A673 (cell line): ENCODE measurements at regions not wholly inside any gene's neighbourhood (a gene's known extent, or its start where the extent isn't known, plus 50 kb on each side); places are given as distances from the start of the nearest gene placed in this dataset.

Experiments
- BruUV-seq: library from RNA; stranded (reverse); fragments of 400-500 nt; replicated peaks from 2 replicates; lab custom pipeline; 2021; lab: Mats Ljungman, UMichigan
- CTCF ChIA-PET: fragments of 300-600 bp; sonication (Branson Sonifier 250); formaldehyde crosslinking; loops from one replicate; lab custom pipeline; 2022; ENCODE audit warnings: antibody characterized with exemption; lab: Charles Lee
- POLR2A ChIA-PET: fragments of 300-600 bp; sonication (Branson Sonifier 250); formaldehyde crosslinking; loops from one replicate; lab custom pipeline; 2022; ENCODE audit warnings: antibody characterized with exemption; ENCODE audit not compliant: low non-redundant PET; lab: Charles Lee
- DNase-seq: peaks from one replicate; pipeline ENCODE4 v3.0.0-alpha.2; 2015; ENCODE audit warnings: low spot score
- H3K27ac ChIP-seq: fragments of 200-600 bp; sonication (generic); 2 replicates; pipeline ENCODE4 v1.5.1; 2016; ENCODE audit warnings: mixed run types, low read depth, mild to moderate bottlenecking, mixed read lengths, antibody characterized with exemption, low read length; ENCODE audit not compliant: poor library complexity, severe bottlenecking
- H3K27me3 ChIP-seq: fragments of 200-600 bp; sonication (generic); replicated peaks from 2 replicates; pipeline ENCODE4 v1.6.1; 2017; ENCODE audit warnings: mixed run types, low read depth, mild to moderate bottlenecking, mixed read lengths, antibody characterized with exemption, low read length; ENCODE audit not compliant: insufficient read depth, poor library complexity
- H3K36me3 ChIP-seq: fragments of 200-600 bp; sonication (generic); 2 replicates; pipeline ENCODE4 v1.6.1; 2016; ENCODE audit warnings: mixed run types, mild to moderate bottlenecking, mixed read lengths, antibody characterized with exemption, low read length; ENCODE audit not compliant: insufficient read depth, poor library complexity, severe bottlenecking
- H3K4me1 ChIP-seq: fragments of 200-600 bp; sonication (generic); 2 replicates; pipeline ENCODE4 v1.6.1; 2017; ENCODE audit warnings: mixed run types, mild to moderate bottlenecking, mixed read lengths, antibody characterized with exemption, low read length; ENCODE audit not compliant: insufficient read depth, poor library complexity, severe bottlenecking
- H3K4me3 ChIP-seq: fragments of 200-600 bp; sonication (generic); 2 replicates; pipeline ENCODE4 v1.5.1; 2016; ENCODE audit warnings: low read depth, mixed run types, mild to moderate bottlenecking, mixed read lengths, low read length; ENCODE audit not compliant: poor library complexity, severe bottlenecking
- H3K9me3 ChIP-seq: fragments of 200-600 bp; sonication (generic); 2 replicates; pipeline ENCODE4 v1.6.1; 2016; ENCODE audit warnings: mixed run types, low read depth, mild to moderate bottlenecking, mixed read lengths, antibody characterized with exemption, low read length; ENCODE audit not compliant: poor library complexity, severe bottlenecking
- EZH2 ChIP-seq: fragments of 200-600 bp; sonication (generic); IDR thresholded peaks from 2 replicates; pipeline ENCODE4 v1.6.1; 2017; ENCODE audit warnings: borderline replicate concordance, low read depth, mild to moderate bottlenecking, mixed read lengths, antibody characterized with exemption, low read length; ENCODE audit not compliant: poor library complexity, severe bottlenecking
- intact Hi-C: fragments of 100-400 bp; cut with micrococcal nuclease; formaldehyde crosslinking; loops from one replicate; pipeline ENCODE4 v1.10.0; 2022; ENCODE audit not compliant: unreplicated experiment
- TF ChIP-seq, protein P1 (sequence below): fragments of 300-800, 200-600 bp; sonication (generic); conservative IDR thresholded peaks from 2 replicates; pipeline ENCODE4 v1.5.1; 2017; ENCODE audit warnings: low read depth, mild to moderate bottlenecking, antibody characterized with exemption, low read length, moderate library complexity, mixed read lengths

DNA sequence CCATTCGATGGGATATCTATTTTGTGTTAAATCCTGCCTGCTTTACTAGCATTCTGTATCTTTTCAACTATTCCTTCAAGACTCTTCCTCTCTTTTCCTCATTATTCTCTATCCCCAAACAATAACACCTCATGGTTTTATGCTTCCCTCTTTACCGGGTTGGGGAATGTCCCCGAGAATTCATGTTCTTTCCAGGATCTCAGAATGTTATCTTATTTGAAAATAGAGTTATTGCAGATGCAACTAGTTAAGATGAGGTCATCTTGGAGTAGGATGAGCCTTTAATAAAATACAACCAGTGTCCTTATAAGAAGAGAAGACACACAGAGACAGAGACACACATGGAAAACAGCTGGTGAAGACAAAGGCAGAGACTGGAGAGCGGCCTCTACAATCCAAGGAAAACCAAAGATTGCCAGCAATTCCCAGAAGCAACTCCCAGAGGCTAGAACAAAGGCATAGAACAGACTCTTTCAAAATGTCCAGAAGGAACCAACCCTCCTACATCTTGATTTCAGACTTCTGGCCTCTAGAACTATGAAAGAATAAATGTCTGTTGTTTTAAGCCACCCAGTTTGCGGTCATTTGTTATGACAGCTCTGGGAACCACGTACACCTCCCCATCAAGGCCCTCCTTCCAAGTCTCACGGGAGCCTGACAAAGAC, 126.8 kb upstream of the TNFAIP3 start:
- no peaks in the 10 kb centered on the region for H3K4me1 ChIP-seq
- H3K4me3 ChIP-seq: no peak overlapping the region
- DNase-seq: no peak
- CTCF ChIA-PET: no interaction called here
- H3K27ac ChIP-seq: no peak overlapping the region
- peaks cover 11% of the 10 kb centered on the region for H3K27me3 ChIP-seq
- POLR2A ChIA-PET: no interaction called here
- no TSS peak for BruUV-seq
- no peak for TF ChIP-seq EZH2
- TF ChIP-seq, protein P1, sequence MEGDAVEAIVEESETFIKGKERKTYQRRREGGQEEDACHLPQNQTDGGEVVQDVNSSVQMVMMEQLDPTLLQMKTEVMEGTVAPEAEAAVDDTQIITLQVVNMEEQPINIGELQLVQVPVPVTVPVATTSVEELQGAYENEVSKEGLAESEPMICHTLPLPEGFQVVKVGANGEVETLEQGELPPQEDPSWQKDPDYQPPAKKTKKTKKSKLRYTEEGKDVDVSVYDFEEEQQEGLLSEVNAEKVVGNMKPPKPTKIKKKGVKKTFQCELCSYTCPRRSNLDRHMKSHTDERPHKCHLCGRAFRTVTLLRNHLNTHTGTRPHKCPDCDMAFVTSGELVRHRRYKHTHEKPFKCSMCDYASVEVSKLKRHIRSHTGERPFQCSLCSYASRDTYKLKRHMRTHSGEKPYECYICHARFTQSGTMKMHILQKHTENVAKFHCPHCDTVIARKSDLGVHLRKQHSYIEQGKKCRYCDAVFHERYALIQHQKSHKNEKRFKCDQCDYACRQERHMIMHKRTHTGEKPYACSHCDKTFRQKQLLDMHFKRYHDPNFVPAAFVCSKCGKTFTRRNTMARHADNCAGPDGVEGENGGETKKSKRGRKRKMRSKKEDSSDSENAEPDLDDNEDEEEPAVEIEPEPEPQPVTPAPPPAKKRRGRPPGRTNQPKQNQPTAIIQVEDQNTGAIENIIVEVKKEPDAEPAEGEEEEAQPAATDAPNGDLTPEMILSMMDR: no peak
- no peaks in the 10 kb centered on the region for H3K9me3 ChIP-seq
- no peaks in the 10 kb centered on the region for H3K36me3 ChIP-seq
- intact Hi-C loops: no loop called here

DNA sequence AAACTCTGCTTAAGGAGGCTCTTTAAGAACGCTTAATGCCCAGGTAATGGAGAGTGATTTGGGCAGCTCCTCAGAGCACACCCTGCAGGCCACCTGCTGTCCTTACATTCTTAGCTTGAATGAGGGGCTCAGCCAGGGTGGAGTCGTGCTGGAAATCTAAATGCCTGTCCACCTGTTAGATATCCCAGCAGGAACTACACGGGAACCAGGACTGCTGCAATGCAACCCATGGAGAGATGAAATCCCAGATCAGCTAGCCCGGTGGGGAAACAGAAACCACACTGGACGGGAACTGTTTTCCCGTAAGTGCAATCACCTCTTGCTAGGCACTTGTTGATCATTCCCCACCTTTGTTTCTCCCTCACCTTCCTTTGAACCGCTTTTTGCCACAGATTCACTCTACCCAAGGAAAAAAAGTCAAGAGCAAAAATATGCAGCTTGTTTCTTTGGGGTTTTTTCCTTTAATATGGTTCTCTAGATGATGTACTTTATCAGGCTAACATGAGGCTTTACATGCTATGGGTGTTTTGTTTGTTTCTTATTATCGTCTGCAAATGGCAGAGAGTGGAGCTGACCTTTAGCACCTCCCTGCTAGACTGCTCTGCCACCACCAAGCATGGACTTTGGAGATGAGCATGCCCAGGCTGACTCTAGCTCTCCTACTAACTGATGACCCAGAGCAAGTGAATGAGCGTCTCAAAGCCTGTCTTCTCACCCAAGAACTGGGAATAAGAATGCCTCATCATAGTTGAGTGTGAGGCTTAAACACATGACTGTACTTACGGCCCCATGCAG, 125.9 kb upstream of the TNFAIP3 start:
- no peak overlapping the region for H3K4me3 ChIP-seq
- CTCF ChIA-PET: no interaction called here
- H3K27ac ChIP-seq: no peak overlapping the region
- no peak for DNase-seq
- TF ChIP-seq EZH2: no peak
- TF ChIP-seq, protein P1: no peak
- H3K27me3 ChIP-seq: peaks cover 17% of the 10 kb centered on the region
- no TSS peak for BruUV-seq
- H3K9me3 ChIP-seq: no peaks in the 10 kb centered on the region
- H3K36me3 ChIP-seq: no peaks in the 10 kb centered on the region
- POLR2A ChIA-PET: no interaction called here
- intact Hi-C loops: no loop called here
- no peaks in the 10 kb centered on the region for H3K4me1 ChIP-seq

DNA sequence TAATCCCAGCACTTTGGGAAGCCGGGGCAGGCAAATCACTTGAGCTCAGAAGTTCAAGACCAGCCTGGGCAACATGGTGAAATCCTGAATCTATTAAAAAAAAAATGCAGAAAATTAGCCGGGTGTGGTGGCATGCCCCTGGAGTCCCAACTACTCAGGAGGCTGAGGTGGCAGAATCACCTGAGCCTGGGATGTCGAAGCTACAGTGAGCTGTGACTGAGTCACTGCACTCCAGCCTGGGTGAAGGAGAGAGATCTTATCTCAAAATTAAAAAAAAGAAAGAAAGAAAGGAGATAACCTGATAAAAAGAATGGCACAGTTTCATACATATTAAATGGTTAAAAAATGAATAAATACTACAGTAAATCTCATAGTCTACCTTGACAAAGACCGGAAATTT, 123.6 kb upstream of the TNFAIP3 start:
- Histone ChIP-seq H3K36me3 (no peaks in the 10 kb centered on the region), H3K27me3 (peaks cover 19% of the 10 kb centered on the region), H3K9me3 (no peaks in the 10 kb centered on the region), H3K27ac (no peak overlapping the region), H3K4me3 (no peak overlapping the region), H3K4me1 (no peaks in the 10 kb centered on the region)
- BruUV-seq: no TSS peak
- ChIA-PET CTCF (no interaction called here), POLR2A (no interaction called here)
- no peak for DNase-seq
- intact Hi-C loops: no loop called here
- TF ChIP-seq, protein P1: no peak
- no peak for TF ChIP-seq EZH2
